DMS153 treated with DMSO at 0.1 percent for 48 hours (cell line): ENCODE measurements at regions not wholly inside any gene's neighbourhood (a gene's known extent, or its start where the extent isn't known, plus 50 kb on each side); places are given as distances from the start of the nearest gene placed in this dataset.

Experiments used
- DNase-seq: peaks from one replicate; lab custom pipeline; 2025; ENCODE audit not compliant: unreplicated experiment; lab: John Stamatoyannopoulos, UW

- DNase-seq: no peak
Observed at GRCh38 chr17:17398188-17398942, 78.4 kb upstream of the MED9 start.

- no peak for DNase-seq
Observed at GRCh38 chr17:17398943-17399926, 77.6 kb upstream of the MED9 start.

- no peak for DNase-seq
Observed at GRCh38 chr17:17400070-17400469, 76.7 kb upstream of the MED9 start.

DNA sequence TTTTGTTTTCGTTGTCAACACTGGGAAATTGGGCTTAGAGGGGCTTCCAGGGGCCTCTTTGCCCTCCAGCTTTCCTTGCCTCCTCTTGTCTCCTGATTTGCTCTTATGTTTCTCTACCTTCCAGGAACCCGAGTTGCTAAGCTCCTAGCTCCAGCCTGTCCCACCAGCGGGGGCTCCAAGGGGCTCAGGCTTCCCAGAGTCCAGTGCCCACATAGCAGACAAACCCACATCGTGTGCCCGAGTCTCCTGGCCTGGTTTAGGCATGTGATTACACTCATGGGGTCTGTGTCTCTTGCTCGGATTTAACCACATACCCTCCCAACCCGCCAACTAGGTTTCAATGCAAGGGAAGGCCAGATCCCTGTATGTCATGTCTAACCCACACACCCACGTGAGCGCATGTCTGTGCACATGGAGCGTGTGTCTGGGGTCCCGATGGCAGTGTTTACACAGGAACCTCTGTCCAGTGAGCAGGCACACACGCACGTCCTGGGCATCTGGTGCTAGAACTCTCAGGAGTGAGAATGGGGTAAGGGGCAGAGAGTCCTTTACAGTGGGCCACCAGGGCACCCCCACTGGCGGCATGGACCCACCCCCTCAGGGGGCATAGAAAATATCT lies 76.1 kb upstream of the MED9 start:
- no peak for DNase-seq

DNA sequence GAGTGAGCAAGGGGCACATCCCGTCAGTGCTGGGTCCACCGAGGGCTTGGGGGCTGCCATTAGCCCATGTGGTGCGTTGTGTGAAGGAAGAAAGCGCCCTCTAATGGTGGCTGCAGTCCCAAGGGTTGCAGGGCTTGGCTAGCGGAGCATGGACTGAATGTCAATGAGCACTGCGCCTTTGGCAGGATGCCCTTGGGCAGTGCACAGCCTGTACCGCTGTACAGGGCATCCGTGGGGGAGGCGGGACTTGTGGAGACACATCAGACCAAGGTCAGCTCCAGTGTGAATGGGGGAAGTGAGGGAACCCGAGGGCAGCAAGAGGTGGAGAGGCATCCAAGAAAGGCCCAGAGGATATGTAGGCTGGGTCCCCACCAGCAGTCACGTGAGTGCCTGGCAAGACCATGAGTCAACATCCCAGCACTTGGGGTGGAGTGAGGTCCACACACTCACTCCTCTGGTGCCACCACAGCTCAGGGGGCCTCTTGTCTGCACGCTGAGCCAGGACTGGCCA lies 75.5 kb upstream of the MED9 start:
- no peak for DNase-seq

DNA sequence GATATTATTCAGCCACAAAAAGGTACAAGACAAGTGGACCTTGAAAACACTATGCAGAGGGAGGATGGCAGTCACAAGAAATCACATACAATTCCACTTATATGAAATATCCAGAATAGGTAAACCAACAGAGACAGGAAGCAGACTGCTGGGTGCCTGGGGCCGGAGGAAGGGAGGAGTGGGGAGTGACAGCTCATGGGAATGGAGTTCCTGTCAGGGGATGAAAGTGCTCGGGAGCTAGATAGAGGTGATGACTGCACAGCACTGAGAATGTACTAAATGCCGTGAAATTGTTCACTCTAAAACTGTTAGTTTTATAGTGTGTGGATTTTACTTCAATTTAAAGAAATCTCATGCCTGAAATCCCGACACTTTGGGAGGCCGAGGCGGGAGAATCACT lies 74.2 kb upstream of the MED9 start:
- DNase-seq: no peak

DNA sequence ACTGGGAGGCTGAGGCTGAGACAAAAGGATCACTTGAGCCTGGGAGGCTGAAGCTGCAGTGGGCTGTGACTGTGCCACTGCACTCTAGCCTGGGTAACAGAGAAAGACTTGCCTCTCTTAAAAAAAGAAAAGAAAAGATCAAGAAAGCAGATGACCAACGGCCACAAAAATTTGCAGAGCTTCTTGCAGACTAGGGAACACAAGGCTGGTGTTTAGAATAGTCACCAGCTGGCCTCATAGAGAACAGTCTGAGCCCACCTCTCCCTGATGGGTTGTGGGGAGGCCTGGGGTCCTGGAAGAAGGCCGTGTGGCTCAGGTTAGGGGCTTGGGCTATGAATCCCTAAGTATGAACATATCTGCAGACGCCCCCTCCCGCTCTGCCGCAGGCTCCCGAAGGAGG lies 73.7 kb upstream of the MED9 start:
- no peak for DNase-seq

DNA sequence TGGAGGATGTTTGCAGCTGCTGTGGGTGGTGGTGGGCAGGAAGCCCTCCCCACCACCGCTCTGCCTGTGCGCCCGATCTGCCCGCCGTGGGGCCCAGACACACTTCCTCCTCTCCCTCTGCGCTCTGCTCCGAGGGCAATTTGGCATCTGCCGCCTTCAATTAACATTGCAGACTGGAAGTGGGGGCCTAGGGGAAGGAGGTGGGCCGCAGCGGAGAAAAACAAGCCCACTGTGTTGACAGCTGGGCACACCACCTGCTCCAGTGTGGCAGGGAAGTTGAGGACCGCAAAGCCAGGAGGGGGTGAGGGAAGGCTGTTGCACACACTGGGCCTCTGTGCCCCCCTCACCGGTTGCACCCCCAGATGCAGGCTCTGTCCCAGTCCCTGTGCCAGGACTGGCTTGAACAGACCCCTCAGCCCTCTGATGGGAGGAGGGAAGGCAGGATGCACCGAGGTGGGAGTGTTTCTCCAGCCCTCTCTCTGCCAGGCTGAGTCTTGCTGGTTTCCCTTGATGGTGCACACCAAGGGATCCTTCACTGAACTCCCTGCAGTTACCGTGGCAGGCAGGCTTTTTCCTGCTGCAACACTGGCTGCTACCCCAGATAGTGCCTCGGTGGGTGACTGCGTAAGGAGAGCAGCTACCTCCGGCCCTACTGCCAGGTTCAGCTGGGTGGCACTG lies 72.8 kb upstream of the MED9 start:
- DNase-seq: no peak

- no peak for DNase-seq
Observed at GRCh38 chr17:17405673-17406072, 71.1 kb upstream of the MED9 start.

- no peak for DNase-seq
Observed at GRCh38 chr17:17406225-17406624, 70.6 kb upstream of the MED9 start.

- no peak for DNase-seq
Observed at GRCh38 chr17:17408236-17408794, 68.5 kb upstream of the MED9 start.

GRCh38 chr17:17410357-17410756 lies 66.4 kb upstream of the MED9 start:
- no peak for DNase-seq

DNA sequence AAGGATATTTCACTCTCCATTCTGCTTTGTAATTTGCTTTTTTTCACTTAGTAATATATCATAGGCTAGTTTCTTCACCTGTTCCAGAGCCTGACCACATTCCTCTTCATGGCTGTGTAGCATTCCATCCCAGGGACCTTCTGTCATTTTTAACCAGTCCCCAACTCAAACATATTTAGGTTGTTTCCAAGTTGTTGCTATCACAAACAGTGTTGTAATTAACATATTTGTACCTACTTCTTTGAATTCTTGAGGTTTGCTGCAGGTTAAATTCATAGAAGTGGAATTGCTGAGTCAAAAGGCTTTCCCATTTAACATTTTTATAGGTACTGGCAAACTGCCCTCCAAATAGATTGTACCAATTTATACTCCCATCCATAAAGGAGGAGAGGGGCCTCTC lies 65.1 kb upstream of the MED9 start:
- DNase-seq: no peak

DNA sequence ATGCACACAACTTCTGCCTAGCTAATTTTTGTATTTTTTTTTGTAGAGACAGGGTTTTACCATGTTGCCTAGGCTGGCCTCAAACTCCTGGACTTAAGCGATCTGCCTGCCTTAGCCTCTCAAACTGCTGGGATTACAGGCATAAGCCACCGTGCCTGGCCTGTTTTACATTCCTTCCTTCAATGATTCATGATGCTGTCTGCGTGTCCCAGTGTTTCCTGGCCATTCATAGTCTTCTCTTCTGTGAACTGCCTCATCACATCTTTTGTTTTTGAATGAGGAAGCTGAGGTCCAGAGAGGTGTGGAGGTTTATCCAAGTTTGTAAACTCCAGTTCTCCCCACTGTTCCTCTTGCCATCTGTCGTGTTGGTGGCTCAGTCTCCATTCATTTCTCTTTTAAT lies 64.5 kb upstream of the MED9 start:
- no peak for DNase-seq

- no peak for DNase-seq
Observed at GRCh38 chr17:17413215-17413792, 63.5 kb upstream of the MED9 start.

- DNase-seq: no peak
Observed at GRCh38 chr17:17413821-17414220, 63.0 kb upstream of the MED9 start.

DNA sequence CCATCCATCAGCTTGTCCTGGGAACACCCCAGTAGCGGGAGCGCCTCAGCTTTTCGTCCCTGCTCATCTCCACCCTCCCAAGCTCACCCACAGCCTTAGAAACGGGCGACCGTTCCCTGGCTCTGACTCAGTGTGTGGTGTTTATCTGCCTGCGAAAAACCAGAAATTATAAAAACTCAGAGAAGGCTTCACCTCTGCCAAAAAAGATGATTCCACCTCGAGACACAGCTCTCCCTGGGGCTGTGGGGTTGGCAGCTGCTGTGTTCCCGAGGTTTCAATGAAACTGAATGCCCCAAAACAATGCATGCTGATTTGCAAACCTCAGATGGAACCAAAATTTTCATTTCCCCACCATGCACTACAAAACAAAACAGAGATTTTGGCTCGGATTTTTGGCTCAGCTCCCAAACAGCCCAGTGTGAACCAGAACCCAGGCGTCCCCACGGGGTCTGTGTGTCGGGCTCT lies 62.4 kb upstream of the MED9 start:
- no peak for DNase-seq

GRCh38 chr17:17415006-17415405 lies 61.8 kb upstream of the MED9 start:
- DNase-seq: no peak

DNA sequence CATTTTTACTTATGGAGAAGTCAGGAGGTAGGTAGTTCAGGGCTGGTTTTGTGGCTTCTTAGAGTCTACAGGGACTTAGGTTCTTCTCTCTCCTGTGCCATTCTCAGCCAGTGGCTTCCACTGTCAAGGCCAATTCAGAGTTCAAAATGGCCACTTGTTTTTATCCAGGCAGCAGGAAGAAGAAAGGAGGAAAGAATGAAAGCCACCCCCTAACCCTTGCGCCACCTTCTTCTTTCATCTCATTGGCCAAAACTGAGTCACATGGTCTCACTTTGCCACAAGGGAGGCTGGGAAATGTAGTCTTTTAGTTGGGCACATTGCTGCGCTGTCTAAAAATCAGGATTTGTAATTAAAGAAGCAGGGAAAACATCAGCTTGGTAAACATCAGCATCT lies 60.8 kb upstream of the MED9 start:
- DNase-seq: peak; percentile 69
